ENCODE measurements at regions not wholly inside any gene's neighbourhood (a gene's known extent, or its start where the extent isn't known, plus 50 kb on each side); places are given as distances from the start of the nearest gene placed in this dataset.

DNA sequence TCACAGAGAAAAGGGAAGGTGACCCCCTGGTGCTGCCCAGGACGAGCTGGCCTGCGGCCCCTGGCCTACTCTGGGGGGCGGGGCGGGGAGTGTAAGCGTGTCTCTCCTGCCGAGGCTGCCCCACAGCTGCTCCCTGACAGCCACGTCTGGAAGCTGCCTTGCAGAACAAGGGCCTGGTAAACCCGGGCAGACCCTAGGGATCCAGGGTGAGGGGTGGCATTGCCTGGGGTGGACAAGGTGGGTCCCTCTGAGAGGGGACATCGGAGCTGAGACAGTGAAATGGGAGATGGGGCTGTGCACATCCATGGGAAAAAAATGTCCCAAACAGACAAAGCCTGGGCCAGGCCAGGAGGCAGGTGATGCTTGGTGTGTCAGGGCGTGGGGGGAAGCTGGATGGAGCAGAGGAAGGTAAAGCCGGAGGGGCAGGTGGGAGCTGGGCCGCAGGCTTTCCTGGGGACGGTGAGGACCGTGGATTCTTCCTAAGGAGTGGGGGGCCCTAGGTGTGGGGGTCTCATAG is 66.0 kb upstream of the HDAC4 start:
- Histone ChIP-seq H3K27me3 (ENCODE audit: insufficient read depth, low read length) (no peaks in the 10 kb centered on the region), H3K9me3 (ENCODE audit: insufficient read depth, low read depth, low read length) (peaks cover 16% of the 10 kb centered on the region; the same call in 1 of the 2 replicates), H3K27ac (ENCODE audit: low read length) (no peak overlapping the region), H3K4me1 (ENCODE audit: insufficient read depth, low read length) (no peaks in the 10 kb centered on the region), H3K4me3 (ENCODE audit: low read length) (no peak overlapping the region), H3K36me3 (ENCODE audit: insufficient read depth, low read depth, low read length) (no peaks in the 10 kb centered on the region), H3K9ac (ENCODE audit: low read depth, low read length) (no peak overlapping the region)

DNA sequence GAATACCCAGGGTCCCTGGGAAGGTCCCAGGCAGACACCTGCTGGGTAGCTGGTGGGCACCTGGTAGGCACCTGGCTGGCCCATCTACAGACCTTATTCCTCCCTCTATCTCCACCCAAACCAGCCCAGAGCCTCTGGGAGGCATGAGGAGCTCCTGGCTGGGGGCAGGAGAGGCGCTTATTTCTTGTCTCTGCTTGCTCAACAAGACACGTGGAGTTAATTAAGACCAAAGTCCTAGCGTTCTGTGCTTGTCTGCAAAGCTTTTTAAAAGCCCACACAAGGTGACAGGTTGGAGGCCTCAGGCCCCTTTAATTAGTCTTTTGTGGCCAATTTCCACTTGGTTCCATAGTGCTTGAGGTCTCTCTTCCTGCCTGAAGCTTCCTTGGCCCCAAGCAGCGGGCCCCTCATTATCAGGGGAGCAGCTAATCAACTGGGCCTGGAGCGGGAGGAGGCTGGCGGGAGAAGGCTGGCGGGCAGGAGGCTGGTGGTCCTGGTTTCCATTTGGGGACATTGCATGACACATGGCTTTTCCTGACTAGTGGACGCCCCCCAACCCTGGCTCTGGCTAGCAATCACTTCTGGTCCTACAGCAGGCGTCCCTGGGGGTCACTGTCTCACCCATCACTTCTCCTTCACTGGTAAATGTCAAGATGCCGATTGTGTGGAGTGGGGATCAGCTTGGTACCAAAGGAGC is 65.4 kb upstream of the HDAC4 start:
- Histone ChIP-seq H3K9me3 (ENCODE audit: insufficient read depth, low read depth, low read length) (peaks cover 16% of the 10 kb centered on the region; the same call in 1 of the 2 replicates), H3K4me1 (ENCODE audit: insufficient read depth, low read length) (no peaks in the 10 kb centered on the region), H3K4me3 (ENCODE audit: low read length) (no peak overlapping the region), H3K36me3 (ENCODE audit: insufficient read depth, low read depth, low read length) (no peaks in the 10 kb centered on the region), H3K27me3 (ENCODE audit: insufficient read depth, low read length) (no peaks in the 10 kb centered on the region), H3K9ac (ENCODE audit: low read depth, low read length) (no peak overlapping the region), H3K27ac (ENCODE audit: low read length) (no peak overlapping the region)

DNA sequence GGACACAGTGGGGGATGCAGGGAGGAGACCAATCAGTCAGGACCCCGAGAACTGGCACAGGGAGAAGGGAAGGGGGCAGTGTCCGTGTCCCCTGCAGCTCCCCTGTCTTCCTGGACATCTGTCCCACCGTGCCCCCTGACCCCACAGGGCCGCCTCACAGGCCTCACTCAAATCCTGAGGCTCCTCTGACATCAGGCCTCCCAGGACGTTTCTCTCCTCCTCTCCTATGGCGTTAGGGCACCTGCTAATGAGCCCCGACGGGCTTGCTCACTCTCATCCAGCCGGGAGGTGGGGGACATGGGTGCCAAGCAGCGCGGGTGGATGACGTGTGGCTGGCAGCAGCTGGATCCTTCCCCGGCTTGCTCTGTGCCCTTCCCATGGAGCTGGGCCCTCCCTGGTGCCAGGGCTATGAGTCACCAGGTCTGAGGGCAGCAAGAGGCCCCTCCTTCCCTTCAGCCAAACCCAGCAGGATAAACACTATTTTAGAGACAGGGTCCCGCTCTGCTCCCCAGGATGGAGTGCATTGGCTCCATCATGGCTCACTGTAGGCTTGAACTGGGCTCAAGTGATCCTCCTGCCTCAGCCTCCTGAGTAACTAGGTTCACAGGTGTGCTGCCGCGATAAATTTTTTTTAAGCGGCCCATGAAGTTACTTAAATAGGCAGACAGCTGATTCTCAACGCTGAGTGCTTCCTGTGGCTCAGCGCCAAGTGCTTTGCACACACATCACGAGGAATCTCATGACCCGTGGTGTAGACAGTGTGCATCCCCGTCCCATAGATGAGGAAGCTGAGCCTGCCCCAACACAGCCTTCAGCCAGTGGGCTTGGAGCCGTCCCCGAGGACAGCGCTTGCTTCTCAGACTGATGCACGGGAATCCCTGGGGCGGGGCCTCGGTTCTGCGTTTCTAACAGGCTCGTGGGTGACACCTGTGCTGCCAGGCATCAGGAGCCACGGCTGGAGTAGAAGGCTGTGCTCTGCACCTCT is 64.5 kb upstream of the HDAC4 start:
- Histone ChIP-seq H3K9ac (ENCODE audit: low read depth, low read length) (no peak overlapping the region), H3K27ac (ENCODE audit: low read length) (no peak overlapping the region), H3K9me3 (ENCODE audit: insufficient read depth, low read depth, low read length) (peaks cover 16% of the 10 kb centered on the region; the same call in 1 of the 2 replicates), H3K36me3 (ENCODE audit: insufficient read depth, low read depth, low read length) (no peaks in the 10 kb centered on the region), H3K27me3 (ENCODE audit: insufficient read depth, low read length) (no peaks in the 10 kb centered on the region), H3K4me1 (ENCODE audit: insufficient read depth, low read length) (no peaks in the 10 kb centered on the region), H3K4me3 (ENCODE audit: low read length) (no peak overlapping the region)

DNA sequence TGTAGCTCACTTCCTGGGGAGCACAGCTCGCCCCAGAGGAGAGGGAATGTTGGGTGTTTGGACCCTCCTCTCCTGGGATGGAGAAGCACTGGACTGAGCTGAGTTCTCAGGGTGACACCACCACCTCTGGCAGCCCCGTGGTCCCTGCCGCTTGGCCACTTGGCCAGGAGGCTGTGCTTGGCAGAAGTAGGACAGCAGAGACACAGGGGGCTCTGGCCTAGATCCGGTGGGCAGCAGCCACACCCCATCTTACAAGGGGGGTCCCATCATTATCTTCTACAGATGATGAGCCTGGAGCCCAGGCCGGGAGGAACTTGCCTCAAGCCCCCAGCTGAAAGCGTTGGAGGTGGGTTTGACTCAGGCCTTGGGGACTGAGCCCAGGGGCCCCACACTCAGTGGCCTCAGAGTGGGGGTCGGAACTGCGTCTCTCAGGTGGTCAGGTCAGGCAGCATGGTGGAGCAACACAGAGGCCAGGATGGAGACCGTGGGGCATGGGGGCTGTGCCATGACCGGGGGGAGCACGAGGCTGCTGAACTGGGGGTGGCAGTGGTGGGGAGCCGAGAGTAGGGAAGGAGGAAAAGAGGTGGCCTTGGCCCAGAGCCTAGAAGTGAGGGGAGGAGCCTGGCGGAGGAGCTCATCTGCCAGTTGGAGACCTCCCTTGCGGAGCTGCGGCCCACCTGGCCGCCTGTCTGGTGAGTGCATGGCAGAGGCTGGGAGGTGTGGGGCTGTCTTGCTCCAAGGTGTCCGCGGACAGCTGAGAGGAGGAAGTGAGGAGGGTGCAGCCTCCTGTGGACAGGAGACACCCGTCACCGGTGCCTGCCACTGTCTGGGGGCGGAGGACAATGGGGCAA is 63.6 kb upstream of the HDAC4 start:
- no peaks in the 10 kb centered on the region for H3K27me3 ChIP-seq (ENCODE audit: insufficient read depth, low read length)
- no peak overlapping the region for H3K9ac ChIP-seq (ENCODE audit: low read depth, low read length)
- peaks cover 12% of the 10 kb centered on the region; the same call in 1 of the 2 replicates for H3K9me3 ChIP-seq (ENCODE audit: insufficient read depth, low read depth, low read length)
- no peak overlapping the region for H3K27ac ChIP-seq (ENCODE audit: low read length)
- H3K4me3 ChIP-seq (ENCODE audit: low read length): no peak overlapping the region
- H3K36me3 ChIP-seq (ENCODE audit: insufficient read depth, low read depth, low read length): no peaks in the 10 kb centered on the region
- H3K4me1 ChIP-seq (ENCODE audit: insufficient read depth, low read length): no peaks in the 10 kb centered on the region

DNA sequence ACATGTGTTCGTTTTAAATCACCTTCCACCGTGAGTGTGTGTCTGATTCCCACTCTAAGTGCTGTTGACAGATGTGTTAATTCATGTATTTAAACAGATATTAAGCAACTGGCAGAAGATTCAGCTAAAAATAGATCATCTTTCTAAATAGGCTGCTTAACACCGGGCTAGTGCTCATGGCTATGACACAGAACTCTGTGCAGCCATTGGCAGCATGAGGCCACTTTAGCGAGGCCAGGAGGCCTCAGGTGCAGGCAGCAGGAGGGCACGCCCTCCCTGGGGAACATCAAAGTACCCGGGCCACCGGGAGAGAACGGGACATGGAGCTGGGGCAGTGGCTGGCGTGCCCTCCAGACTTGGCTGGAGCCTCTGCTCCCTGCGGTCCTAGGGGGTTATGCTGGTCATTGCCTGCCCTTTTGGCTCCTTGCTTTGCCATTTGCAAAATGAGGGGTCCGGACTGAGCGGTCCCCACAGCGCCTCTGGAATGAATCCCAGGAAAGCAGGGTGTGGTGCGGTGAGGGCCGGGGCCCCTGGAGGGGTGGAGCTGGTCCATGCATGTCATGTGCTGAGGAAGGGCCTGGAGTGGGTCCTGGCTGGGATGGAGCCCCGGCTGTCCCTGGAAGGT is 62.8 kb upstream of the HDAC4 start:
- Histone ChIP-seq H3K9me3 (ENCODE audit: insufficient read depth, low read depth, low read length) (0 out of 2 replicates have a peak, but pooled peaks cover 5% of the 10 kb centered on the region), H3K4me1 (ENCODE audit: insufficient read depth, low read length) (no peaks in the 10 kb centered on the region), H3K36me3 (ENCODE audit: insufficient read depth, low read depth, low read length) (no peaks in the 10 kb centered on the region), H3K27ac (ENCODE audit: low read length) (no peak overlapping the region), H3K9ac (ENCODE audit: low read depth, low read length) (no peak overlapping the region), H3K4me3 (ENCODE audit: low read length) (no peak overlapping the region), H3K27me3 (ENCODE audit: insufficient read depth, low read length) (no peaks in the 10 kb centered on the region)

DNA sequence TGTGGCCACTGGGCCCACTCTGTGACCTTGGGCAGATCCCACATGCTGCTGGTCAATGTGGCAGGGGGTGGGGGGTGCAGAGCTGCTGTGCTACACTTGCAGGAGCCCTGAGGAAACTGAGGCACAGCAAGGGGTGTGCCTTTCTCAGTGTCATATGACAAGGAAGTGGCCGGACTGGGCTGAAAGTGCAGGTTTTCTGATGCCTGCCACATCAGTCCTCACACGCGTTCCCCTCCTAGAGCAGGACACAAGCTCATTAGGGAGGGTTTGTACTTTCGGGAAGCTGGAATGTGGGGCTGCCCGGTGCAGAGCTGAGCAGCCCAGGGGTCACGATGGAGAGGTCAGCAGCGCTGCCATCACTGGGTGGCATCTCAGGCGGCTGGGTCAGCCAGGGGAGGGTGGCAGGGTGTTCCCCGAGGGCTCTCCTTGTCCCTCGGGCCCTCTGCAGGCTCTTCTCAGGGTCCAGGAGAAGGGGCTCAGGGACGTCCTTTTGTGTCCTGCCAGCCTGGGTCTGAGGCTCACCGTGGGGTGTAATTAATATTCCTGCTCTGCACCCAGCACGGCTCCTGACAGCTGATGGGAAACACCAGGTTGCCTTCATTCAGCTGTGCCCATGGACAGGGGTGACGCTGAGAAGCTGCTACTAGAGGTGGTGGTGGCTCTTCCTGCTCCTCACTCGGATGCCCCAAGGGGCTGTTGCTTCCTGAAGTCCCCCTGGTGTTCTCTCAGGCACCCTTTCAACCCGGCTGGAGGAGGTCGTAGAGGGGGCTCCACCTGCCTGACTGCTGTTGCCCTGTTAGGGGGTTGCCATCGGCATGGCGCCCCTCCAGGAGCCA is 62.1 kb upstream of the HDAC4 start:
- Histone ChIP-seq H3K27me3 (ENCODE audit: insufficient read depth, low read length) (no peaks in the 10 kb centered on the region), H3K27ac (ENCODE audit: low read length) (no peak overlapping the region), H3K36me3 (ENCODE audit: insufficient read depth, low read depth, low read length) (no peaks in the 10 kb centered on the region), H3K4me1 (ENCODE audit: insufficient read depth, low read length) (no peaks in the 10 kb centered on the region), H3K9me3 (ENCODE audit: insufficient read depth, low read depth, low read length) (no peaks in the 10 kb centered on the region), H3K9ac (ENCODE audit: low read depth, low read length) (no peak overlapping the region), H3K4me3 (ENCODE audit: low read length) (no peak overlapping the region)

DNA sequence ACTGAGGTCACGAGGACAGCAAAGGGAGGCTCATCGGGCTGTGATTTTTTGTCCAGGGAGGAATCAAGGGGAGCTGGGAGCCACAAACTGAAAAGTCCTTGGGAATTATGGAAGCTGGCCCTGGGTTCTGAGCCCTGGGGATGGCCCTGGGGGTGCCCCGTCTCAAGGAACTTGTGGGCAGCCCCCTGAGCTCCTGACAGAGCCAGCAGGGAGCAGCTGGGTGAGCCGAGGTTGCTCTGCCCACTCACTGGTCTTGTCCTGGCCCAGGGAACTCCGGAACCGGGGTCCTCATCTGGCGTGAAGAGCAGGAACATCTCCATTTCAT is 61.3 kb upstream of the HDAC4 start:
- Histone ChIP-seq H3K36me3 (ENCODE audit: insufficient read depth, low read depth, low read length) (no peaks in the 10 kb centered on the region), H3K4me1 (ENCODE audit: insufficient read depth, low read length) (no peaks in the 10 kb centered on the region), H3K9me3 (ENCODE audit: insufficient read depth, low read depth, low read length) (no peaks in the 10 kb centered on the region), H3K4me3 (ENCODE audit: low read length) (no peak overlapping the region), H3K27me3 (ENCODE audit: insufficient read depth, low read length) (no peaks in the 10 kb centered on the region), H3K27ac (ENCODE audit: low read length) (no peak overlapping the region), H3K9ac (ENCODE audit: low read depth, low read length) (no peak overlapping the region)

DNA sequence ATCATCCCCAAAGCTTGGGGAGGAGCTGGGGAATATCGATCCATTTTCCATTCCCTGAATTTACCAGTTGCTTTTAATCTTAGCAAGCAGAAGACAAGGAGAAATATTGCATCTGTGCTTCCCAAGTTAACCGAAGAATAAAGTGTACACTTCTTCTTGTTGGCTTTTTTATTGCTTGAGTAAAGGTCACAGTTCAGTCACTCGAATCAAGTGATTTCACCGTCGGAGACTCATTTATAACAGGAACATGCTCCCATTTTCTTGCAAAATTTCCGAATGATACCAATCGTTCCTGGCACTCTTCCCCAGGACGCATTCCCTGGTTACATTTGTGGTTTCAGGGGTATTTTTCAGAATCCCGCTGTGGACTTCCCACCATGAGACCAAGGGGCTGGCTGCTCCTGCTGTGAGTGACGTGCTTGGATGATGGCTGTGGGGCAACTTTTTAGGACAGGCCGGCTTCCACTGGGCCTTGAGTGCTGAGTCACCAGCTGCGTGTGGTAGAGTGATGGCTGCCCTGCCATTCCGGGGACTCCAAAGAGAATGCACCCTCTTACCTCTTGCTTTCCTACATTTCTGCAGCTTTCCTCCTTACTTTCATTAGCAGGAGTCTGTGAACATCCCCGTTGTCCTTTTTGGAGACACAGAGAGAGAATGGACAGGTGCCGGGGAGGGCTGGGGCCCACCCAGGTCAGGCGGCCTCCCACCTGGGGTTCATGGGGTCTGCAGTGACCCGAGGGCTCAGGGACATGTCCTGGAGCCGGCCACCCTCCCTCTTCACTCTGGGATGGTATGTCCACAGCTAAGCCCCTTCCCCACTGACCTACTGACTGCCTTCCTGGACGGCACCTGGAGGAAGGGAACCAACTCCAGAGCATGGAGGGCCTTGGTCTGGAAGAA is 60.7 kb upstream of the HDAC4 start:
- Histone ChIP-seq H3K36me3 (ENCODE audit: insufficient read depth, low read depth, low read length) (no peaks in the 10 kb centered on the region), H3K9ac (ENCODE audit: low read depth, low read length) (no peak overlapping the region), H3K4me1 (ENCODE audit: insufficient read depth, low read length) (no peaks in the 10 kb centered on the region), H3K4me3 (ENCODE audit: low read length) (no peak overlapping the region), H3K27me3 (ENCODE audit: insufficient read depth, low read length) (no peaks in the 10 kb centered on the region), H3K9me3 (ENCODE audit: insufficient read depth, low read depth, low read length) (no peaks in the 10 kb centered on the region), H3K27ac (ENCODE audit: low read length) (no peak overlapping the region)

DNA sequence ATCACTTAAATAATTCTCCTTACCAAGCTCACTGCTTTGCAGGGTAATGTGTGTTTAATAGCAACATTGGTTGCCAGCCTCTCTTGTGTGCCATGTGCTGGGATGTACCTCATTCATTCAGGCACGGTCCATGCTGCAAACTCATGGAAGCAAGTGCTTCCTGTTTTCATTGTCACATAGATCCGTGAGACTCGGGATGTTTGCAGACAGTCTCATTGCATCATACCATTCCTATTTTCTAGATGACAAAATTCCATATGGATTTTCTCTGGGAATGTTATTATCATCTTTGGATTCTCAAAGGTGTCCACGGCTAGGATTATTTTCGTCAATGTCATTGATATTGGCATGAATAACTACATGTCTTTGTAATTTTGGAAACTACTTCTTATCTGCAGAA is 60.0 kb upstream of the HDAC4 start:
- H3K4me3 ChIP-seq (ENCODE audit: low read length): no peak overlapping the region
- H3K36me3 ChIP-seq (ENCODE audit: insufficient read depth, low read depth, low read length): no peaks in the 10 kb centered on the region
- H3K27me3 ChIP-seq (ENCODE audit: insufficient read depth, low read length): no peaks in the 10 kb centered on the region
- no peaks in the 10 kb centered on the region for H3K4me1 ChIP-seq (ENCODE audit: insufficient read depth, low read length)
- H3K9me3 ChIP-seq (ENCODE audit: insufficient read depth, low read depth, low read length): no peaks in the 10 kb centered on the region
- no peak overlapping the region for H3K9ac ChIP-seq (ENCODE audit: low read depth, low read length)
- no peak overlapping the region for H3K27ac ChIP-seq (ENCODE audit: low read length)

DNA sequence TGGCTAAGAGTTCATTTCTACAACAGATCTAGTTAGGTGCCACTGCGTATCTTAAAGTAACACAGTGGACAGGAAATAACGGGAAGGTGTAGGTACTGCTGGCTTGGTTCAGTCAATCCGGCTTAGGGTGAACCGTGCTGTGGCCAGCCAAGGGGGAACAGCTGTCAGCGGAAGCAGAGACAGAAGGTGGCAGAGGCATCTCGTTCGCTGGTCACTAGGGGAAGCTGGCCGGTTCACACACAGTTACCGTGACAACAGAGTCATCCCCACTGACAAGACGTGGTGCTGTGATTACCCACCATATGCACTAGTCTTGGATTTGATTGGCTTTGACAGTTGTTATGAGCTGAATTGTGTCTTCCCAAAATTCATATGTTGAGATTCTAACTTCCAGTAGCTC is 58.8 kb upstream of the HDAC4 start:
- Histone ChIP-seq H3K9ac (ENCODE audit: low read depth, low read length) (no peak overlapping the region), H3K36me3 (ENCODE audit: insufficient read depth, low read depth, low read length) (no peaks in the 10 kb centered on the region), H3K4me1 (ENCODE audit: insufficient read depth, low read length) (no peaks in the 10 kb centered on the region), H3K9me3 (ENCODE audit: insufficient read depth, low read depth, low read length) (no peaks in the 10 kb centered on the region), H3K27me3 (ENCODE audit: insufficient read depth, low read length) (no peaks in the 10 kb centered on the region), H3K27ac (ENCODE audit: low read length) (no peak overlapping the region), H3K4me3 (ENCODE audit: low read length) (no peak overlapping the region)

Measured in iPS-20b (cell line).